HG03175 (cell line): ENCODE measurements at regions not wholly inside any gene's neighbourhood (a gene's known extent, or its start where the extent isn't known, plus 50 kb on each side); places are given as distances from the start of the nearest gene placed in this dataset.

Experiments
- ATAC-seq: cut with Tn5 transposase; IDR thresholded peaks from one replicate; pipeline ENCODE4 v1.9.1; 2021; ENCODE audit warnings: mild to moderate bottlenecking, moderate library complexity; ENCODE audit not compliant: unreplicated experiment

GRCh38 chr1:218705911-218706893 lies 361.1 kb downstream of the TGFB2 start:
- no peak for ATAC-seq

GRCh38 chr1:218711001-218711400 lies 365.9 kb downstream of the TGFB2 start:
- ATAC-seq: no peak

GRCh38 chr1:218711884-218712674 lies 366.9 kb downstream of the TGFB2 start:
- ATAC-seq: no peak

GRCh38 chr1:218712677-218713076 lies 367.5 kb downstream of the TGFB2 start:
- no peak for ATAC-seq

- no peak for ATAC-seq
Measured at GRCh38 chr1:218715961-218716669, 371.0 kb downstream of the TGFB2 start.

- no peak for ATAC-seq
Measured at GRCh38 chr1:218717575-218717974, 372.4 kb downstream of the TGFB2 start.

GRCh38 chr1:218718206-218718605 lies 373.1 kb downstream of the TGFB2 start:
- no peak for ATAC-seq

- no peak for ATAC-seq
Measured at GRCh38 chr1:218718977-218719376, 373.8 kb downstream of the TGFB2 start.

GRCh38 chr1:218728898-218729565 lies 383.9 kb downstream of the TGFB2 start:
- ATAC-seq: no peak

- no peak for ATAC-seq
Measured at GRCh38 chr1:218735436-218736032, 390.4 kb downstream of the TGFB2 start.

- ATAC-seq: no peak
Measured at GRCh38 chr1:218739426-218739825, 394.3 kb downstream of the TGFB2 start.

GRCh38 chr1:218741852-218742251 lies 396.7 kb downstream of the TGFB2 start:
- ATAC-seq: no peak

- no peak for ATAC-seq
Measured at GRCh38 chr1:218742467-218743262, 397.5 kb downstream of the TGFB2 start.

- no peak for ATAC-seq
Measured at GRCh38 chr1:218743861-218744505, 398.8 kb downstream of the TGFB2 start.

GRCh38 chr1:218748071-218748470 lies 402.9 kb downstream of the TGFB2 start:
- ATAC-seq: no peak

- ATAC-seq: no peak
Measured at GRCh38 chr1:218750216-218750970, 405.3 kb downstream of the TGFB2 start.

GRCh38 chr1:218751208-218751948 lies 406.2 kb downstream of the TGFB2 start:
- no peak for ATAC-seq
